Esophagus squamous epithelium (tissue), 4 donors: ENCODE measurements at regions not wholly inside any gene's neighbourhood (a gene's known extent, or its start where the extent isn't known, plus 50 kb on each side); places are given as distances from the start of the nearest gene placed in this dataset.

ENCODE experiments used
- CTCF ChIP-seq, 6 experiments: fragments of 450-650 bp in 4 of 6; fragments of 200-600 bp in 2 of 6; sonication (generic) in 2 of 6; IDR thresholded peaks; one replicate each; pipeline ENCODE4 v1.5.1; 2016 to 2019; ENCODE audit warnings: antibody characterized with exemption in 6 of 6, mild to moderate bottlenecking in 4 of 6, moderate library complexity in 4 of 6
- POLR2A ChIP-seq, 4 donors: fragments of 450-650 bp; IDR thresholded peaks; one replicate each; pipeline ENCODE4 v1.6.1; 2017; ENCODE audit warnings: antibody characterized with exemption in 4 of 4, mild to moderate bottlenecking in 4 of 4, moderate library complexity in 3 of 4

GRCh38 chr2:4214444-4215205 is 511.2 kb downstream of the DCDC2C start:
- TF ChIP-seq CTCF (IDR thresholded peaks at IDR 0.05) (no peak), POLR2A (IDR thresholded peaks at IDR 0.05) (no peak)
